Head of caudate nucleus (tissue), 42 donors: ENCODE measurements at regions not wholly inside any gene's neighbourhood (a gene's known extent, or its start where the extent isn't known, plus 50 kb on each side); places are given as distances from the start of the nearest gene placed in this dataset.

ENCODE experiments used
- DNase-seq, 42 donors: peaks; one replicate each; pipeline versions ENCODE4 v3.0.0 to v3.0.0-alpha.2; 2020 to 2021; ENCODE audit warnings: mixed read lengths in 7 of 42
- intact Hi-C: fragments of 100-400 bp; cut with DNase I; formaldehyde crosslinking; loops from one replicate; pipeline ENCODE4 v1.15.0; 2022

- intact Hi-C loops, result no loop called here
- no peak for DNase-seq
Measured at GRCh38 chr18:39549144-39549543, 1983.5 kb upstream of the CELF4 start.

DNA sequence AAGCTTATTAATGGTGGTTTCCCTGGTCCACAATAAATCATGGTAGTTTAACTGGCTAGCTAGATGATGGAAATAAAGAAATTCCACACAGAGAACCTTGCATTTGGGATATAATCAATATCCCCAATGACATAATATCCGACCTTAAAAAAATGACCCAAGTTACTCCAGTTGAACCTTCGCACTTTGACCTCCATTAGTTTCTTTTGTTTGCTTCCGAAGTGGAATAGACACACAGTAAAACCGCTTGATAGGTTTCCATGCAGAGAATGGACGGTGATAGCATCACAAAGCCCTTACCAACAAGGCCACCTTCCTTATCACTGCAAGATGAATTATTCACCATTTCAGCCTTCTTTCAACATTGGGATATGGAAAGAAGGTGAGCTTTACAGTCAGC is 1966.1 kb upstream of the CELF4 start:
- DNase-seq, result no peak
- intact Hi-C loops, result no loop called here

GRCh38 chr18:39529358-39529757 is 1963.8 kb upstream of the CELF4 start:
- intact Hi-C loops, result no loop called here
- DNase-seq, result no peak

- intact Hi-C loops, result no loop called here
- no peak for DNase-seq
Measured at GRCh38 chr18:39527465-39527864, 1961.9 kb upstream of the CELF4 start.

DNA sequence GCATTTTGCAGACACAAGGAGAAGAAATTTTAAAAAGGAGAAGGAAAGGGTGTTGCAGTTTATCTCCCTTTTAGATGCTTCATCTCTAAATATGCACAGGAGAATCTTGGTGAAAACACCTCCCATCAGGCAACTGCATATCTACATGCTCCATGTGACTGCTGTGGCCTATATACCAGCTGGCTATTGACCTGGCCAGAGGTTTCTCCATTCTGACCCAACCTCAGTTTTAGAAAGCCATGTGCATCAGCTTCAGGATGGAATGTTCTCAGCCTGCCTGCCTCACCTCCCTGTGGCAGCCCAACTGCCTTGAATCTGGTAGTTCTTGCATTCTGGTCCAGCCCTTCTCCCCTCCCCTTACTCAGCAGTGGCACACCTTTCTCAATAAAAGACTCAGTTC is 1958.8 kb upstream of the CELF4 start:
- DNase-seq, result no peak
- intact Hi-C loops, result no loop called here

GRCh38 chr18:39523281-39523680 is 1957.7 kb upstream of the CELF4 start:
- no peak for DNase-seq
- intact Hi-C loops, result no loop called here

DNA sequence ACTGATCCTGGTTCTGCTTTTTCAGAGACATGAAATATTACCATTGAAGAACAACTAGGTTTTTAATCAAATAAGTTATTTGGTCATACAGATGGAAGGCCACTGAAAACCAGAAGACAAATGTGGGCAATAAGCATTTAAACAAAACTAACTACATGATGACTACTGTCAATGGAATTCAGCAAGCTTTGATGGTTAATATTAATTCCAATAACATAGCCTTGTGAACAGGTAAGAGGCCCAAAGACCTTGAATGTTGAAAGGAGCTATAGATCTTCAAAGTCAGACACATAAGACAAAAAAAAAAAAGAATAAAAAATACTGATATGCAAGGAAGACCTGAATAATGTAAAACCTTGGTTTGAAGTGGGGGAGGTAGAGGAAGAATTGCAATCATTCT is 1955.6 kb upstream of the CELF4 start:
- intact Hi-C loops, result no loop called here
- no peak for DNase-seq

GRCh38 chr18:39519741-39520140 is 1954.1 kb upstream of the CELF4 start:
- DNase-seq, result no peak
- intact Hi-C loops, result no loop called here

DNA sequence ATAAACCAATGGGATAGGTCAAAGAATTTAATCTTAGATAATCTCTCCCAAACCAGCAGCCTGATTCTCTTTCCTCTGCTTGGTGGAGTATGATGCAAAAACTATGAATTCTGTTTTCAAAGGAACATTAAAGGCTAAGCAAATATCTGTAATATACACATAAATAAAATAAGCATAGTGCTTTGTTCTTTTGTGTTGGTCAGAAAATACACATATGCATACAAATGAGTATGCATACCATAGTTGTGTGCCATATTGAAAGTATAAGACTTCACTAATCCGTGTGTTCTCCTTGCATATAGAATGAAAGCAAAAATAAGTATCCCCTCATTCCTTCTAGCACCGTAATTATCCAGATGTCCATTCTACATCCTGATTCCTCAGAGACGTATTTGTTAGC is 1949.7 kb upstream of the CELF4 start:
- no peak for DNase-seq
- intact Hi-C loops, result no loop called here

- DNase-seq, result no peak
- intact Hi-C loops, result no loop called here
Measured at GRCh38 chr18:39513186-39513585, 1947.6 kb upstream of the CELF4 start.

- intact Hi-C loops, result no loop called here
- no peak for DNase-seq
Measured at GRCh38 chr18:39506581-39507330, 1941.2 kb upstream of the CELF4 start.

- DNase-seq, result peak in 3 of 42 donors; percentile 8 to 16 (median 9)
- intact Hi-C loops, result no loop called here
Measured at GRCh38 chr18:39500306-39500705, 1934.7 kb upstream of the CELF4 start.

DNA sequence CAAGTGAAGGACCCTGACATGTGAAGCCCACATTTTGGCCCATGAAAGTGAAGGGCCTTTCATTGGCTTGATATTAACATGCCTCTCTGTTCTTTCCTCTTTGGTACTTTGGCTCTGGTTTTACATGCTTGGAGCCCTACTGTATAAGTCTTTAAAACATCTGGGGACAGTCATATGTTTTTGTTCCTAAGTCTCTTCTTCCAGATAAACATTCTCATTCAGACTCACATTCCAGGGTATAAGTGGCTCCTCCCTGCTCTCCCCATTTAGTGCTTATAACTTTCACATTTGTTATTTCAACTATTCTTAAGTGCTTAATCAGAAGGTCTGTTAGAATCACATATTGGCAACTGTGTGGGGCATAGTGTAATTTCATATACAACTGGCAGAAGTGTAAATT is 1932.2 kb upstream of the CELF4 start:
- intact Hi-C loops, result no loop called here
- DNase-seq, result no peak

DNA sequence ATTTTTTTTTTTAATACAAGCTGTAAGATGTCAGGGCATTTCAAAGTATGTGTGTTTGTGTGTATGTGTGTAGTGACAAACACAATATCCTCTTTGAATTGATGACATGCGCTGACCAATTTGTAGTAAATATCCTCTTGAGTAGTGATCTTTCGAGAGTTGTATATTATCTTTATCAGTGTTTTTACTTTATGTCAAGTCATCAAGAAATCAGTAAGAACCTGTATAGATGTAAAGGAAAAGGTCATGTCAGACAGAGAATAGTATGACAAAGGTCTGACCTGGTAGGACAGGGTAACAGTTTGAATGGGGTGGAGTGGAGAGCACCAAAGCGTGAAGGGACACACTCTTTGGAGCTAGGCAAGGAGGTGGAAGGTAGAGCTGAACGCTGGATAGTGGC is 1931.4 kb upstream of the CELF4 start:
- no peak for DNase-seq
- intact Hi-C loops, result no loop called here

DNA sequence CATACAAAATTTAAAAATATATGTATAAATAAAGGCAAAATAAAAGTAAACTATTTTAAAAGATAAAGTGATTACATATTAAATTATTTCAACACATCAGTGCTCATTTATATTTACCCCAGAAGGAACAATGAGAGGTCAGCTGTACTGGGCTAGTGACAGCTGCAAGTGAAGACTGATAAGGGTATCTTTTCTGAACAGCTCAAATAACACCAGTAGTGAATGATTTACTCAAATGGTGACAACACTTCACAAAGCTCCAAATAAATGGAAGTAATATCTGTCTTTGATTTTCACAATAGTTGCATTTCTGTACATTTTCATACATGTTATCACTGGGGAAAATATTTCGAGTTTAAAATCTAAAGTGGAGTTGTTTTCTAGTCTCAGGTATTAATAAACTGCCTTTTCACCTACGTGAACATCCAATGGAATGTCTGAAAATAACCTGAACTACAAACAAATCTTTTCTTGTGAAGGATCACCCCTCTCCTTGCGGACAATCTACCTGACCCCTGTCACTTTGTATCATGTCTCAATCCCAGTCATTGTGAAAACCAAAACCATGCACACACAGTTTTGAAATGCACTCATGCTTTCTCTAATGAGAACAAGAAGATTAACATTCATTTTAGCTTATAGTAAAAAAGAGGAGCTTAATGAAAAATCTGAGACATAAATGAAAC is 1928.8 kb upstream of the CELF4 start:
- intact Hi-C loops, result no loop called here
- no peak for DNase-seq

DNA sequence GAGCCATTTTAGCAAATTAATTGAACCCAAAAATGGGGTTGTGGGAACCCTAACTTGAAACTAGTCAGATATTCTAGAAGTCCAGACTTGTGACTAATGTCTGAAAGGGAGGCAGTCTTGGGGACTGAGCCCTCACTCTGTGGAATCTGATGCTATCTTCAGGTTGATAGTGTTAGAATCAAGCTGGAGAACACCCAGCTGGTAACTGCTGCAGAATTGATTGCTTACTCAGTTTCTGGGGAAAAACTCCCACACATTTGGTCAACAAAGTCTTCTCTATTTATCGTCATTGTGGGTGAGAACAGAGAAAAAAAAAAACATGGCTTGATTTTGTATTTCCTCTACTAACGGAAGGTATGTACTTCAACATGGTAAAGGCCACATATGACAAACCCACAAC is 1925.8 kb upstream of the CELF4 start:
- DNase-seq, result no peak
- intact Hi-C loops, result no loop called here

DNA sequence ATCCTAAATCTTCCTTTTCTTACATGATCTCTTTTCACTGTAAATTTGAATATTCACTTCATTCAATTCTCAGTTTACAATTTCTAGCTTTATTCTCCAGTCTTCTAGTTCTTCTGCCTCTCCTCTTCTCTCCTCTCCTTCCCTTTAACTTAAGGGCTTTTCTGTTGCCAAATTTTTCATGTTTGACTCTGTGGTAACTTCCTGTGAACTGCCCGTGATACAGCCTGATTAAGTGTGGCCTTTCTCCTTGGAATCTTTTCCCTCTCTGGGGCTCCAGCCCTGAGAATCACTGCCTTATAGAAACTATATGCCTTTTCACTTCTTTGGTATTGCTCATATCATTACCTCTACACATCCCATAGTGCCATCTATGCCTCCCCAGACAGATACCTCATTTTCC is 1923.8 kb upstream of the CELF4 start:
- no peak for DNase-seq
- intact Hi-C loops, result no loop called here

- intact Hi-C loops, result no loop called here
Measured at GRCh38 chr18:39487932-39488331, 1922.3 kb upstream of the CELF4 start.

GRCh38 chr18:39486268-39486667 is 1920.7 kb upstream of the CELF4 start:
- intact Hi-C loops, result no loop called here
- no peak for DNase-seq

More at GRCh38 chr18:39487932-39488331, 1922.3 kb upstream of the CELF4 start:
- DNase-seq, result no peak

GRCh38 chr18:39485696-39486095 is 1920.1 kb upstream of the CELF4 start:
- intact Hi-C loops, result no loop called here
- DNase-seq, result no peak

GRCh38 chr18:39481281-39481680 is 1915.7 kb upstream of the CELF4 start:
- no peak for DNase-seq
- intact Hi-C loops, result no loop called here
